ENCODE measurements at regions not wholly inside any gene's neighbourhood (a gene's known extent, or its start where the extent isn't known, plus 50 kb on each side); places are given as distances from the start of the nearest gene placed in this dataset.
"Not testable (repeated sequence)": the region's sequence is repeated elsewhere in the genome, so short reads cannot be mapped to it uniquely, and the experiment has no call there.

DNA sequence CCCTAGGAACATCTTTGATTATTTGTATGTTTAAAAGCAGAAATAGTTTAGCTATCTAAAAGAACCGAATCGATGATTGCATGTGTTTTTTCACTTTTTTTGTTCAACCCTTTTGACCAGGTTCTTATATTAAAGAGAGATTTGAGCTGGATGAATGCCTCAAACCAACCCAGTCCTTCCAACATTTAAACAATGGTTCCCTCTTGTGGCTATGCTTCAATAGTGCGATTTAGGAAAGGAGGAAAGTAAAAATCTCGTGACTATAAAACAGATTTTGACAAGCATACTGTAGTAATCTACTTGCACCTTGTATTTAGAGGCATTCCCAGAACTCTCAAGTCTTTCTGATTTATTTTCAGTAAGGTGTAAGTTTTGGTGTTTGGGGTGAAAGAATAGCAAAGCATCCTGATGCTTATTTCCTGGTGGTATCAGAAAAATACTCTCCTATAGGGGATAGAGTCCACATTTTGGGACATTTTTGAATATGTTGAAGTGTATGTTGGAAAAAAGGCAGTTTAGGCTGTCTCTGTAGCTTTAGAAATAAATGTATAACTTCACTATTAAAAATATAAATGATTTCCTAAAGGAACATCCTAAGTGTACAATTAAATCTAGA, 159.6 kb upstream of the KCNH8 start:
- DNase-seq (ENCODE audit: low read depth in 4 of 4, low spot score in 2 of 4), result peak in 2 of 4 donors; percentile 17 to 18

- no peak for DNase-seq (ENCODE audit: low read depth in 4 of 4, low spot score in 2 of 4)
These were observed 160.4 kb upstream of the KCNH8 start for GRCh38 chr3:18987862-18988447.

- no peak for DNase-seq (ENCODE audit: low read depth in 4 of 4, low spot score in 2 of 4)
These were observed 161.2 kb upstream of the KCNH8 start for GRCh38 chr3:18987070-18987469.

DNA sequence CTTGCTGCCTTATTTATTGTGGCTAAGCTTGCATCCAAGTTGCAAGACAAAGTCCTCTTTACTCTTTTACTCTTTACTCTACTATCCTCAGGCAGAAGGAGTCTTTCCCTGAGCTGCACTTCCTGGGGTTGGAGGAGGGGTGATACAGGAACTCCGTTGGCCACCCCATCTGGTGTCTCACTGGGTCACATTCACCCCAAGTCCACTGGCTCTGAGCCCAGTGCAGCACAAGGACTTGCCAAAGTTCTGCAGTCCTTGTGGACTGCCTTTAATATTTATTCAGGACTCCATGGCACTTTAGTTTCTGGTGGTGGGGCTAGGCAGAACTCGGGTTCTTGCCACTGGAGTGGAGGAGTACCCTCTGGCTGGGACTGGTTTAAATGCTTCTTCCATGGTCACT, 165.4 kb upstream of the KCNH8 start:
- no peak for DNase-seq (ENCODE audit: low read depth in 4 of 4, low spot score in 2 of 4)

DNA sequence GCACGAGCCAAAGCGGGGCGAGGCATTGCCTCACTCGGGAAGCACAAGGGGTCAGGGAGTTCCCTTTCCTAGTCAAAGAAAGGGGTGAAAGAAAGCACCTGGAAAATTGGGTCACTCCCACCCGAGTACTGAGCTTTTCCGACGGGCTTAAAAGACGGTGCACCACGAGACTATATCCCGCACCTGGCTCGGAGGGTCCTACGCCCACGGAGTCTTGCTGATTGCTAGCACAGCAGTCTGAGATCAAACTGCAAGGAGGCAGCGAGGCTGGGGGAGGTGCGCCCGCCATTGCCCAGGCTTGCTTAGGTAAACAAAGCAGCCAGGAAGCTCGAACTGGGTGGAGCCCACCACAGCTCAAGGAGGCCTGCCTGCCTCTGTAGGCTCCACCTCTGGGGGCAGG, 172.2 kb upstream of the KCNH8 start:
- not testable (repeated sequence) for DNase-seq (ENCODE audit: low read depth in 4 of 4, low spot score in 2 of 4)

DNA sequence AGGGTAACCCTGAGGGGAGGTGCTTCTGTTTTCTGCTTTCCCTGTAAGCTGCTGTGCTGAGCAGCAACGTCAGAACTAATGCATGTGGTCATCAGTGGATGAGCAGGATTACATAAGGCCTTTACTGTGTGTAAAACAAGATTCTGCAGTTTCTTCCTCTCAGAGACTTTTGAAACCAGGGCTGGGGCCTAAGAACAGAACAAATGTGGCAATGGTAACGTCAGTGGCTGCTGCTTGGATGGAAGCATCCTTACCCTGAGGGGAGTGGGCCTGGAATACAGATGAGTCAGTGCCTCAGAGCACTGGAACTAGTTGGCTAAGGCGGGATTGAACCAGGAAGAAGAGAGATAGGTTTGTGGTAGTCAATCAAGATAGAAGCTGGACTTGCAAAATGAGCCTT, 180.2 kb upstream of the KCNH8 start:
- DNase-seq (ENCODE audit: low read depth in 4 of 4, low spot score in 2 of 4), result no peak

- no peak for DNase-seq (ENCODE audit: low read depth in 4 of 4, low spot score in 2 of 4)
These were observed 182.5 kb upstream of the KCNH8 start for GRCh38 chr3:18965781-18966180.

DNA sequence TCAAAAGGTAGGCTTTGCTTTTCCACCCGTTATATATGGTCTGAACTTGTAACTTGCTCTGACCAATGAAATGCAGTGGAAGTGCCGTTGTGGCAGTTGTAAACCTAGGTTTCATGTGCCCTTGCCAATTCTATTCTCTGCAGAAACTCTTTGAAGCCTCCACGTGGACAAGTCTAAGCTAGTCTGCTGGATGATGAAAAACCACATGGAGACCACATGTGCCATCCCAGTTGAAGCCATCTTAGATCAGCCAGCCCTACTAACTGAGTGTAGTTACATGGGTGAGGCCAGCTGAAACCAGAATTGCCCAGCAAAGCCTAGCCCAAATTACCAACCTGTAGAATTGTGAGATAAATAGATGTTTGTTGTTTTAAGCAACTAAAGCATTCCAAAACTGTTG, 183.7 kb upstream of the KCNH8 start:
- DNase-seq (ENCODE audit: low read depth in 4 of 4, low spot score in 2 of 4), result no peak

- DNase-seq (ENCODE audit: low read depth in 4 of 4, low spot score in 2 of 4), result no peak
These were observed 197.0 kb upstream of the KCNH8 start for GRCh38 chr3:18951333-18951732.

DNA sequence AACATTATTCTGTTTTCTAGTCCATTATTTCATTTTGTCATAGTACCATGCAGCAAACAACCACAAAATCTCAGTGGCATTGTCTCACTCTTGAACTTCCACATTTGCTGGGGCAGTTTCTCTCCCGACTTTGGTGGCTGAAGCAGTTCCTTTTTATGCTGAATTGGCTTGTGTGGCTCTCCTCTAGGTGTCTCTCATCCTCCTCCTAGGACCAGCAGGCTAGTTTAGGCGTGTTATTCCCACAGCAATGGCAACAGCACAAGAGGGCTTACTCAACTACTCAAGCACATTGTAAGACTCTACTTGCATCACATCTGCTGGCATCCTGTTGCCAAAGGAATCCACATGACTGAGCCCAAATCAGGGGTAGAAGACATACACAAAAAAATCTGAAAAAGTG, 201.8 kb upstream of the KCNH8 start:
- DNase-seq (ENCODE audit: low read depth in 4 of 4, low spot score in 2 of 4), result no peak

DNA sequence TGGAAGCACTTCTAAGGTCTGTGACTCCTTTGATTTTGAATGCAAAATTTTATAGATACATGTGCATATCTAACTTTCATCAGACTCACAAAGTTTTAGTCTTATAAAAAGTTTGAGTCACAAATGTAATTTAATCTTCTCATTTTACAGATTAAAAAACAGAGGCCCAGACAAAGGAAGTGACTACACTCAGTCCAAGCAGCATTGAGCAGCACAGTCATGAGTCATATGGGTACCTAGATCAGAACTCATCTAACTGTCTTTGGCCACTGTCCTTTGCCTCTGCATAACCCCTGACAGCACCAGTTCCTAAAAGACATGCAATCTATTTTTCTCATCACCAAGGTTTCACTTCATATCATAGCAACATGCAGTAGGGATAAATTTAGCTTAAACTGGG, 210.7 kb upstream of the KCNH8 start:
- DNase-seq (ENCODE audit: low read depth in 4 of 4, low spot score in 2 of 4), result no peak

GRCh38 chr3:18919158-18919557, 229.2 kb upstream of the KCNH8 start:
- no peak for DNase-seq (ENCODE audit: low read depth in 4 of 4, low spot score in 2 of 4)

DNA sequence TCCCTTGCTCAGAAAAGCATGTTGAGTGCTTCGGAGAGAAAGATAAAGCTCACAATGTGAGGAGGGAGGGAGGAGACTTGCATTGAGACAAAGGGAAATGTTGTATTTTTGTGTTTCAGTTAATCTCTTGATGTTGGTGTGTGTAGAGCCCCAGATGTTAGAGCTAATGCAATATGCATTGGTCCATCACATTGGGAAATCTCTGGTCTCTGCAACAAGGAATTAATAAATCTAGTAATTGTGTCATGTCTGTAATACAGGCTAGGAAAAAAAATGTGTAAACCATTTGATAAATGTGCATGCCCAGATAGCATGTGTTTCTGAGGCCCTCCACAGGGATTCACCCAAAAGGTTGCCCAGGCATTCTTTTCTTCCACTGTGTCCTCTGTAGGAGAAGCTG, 230.4 kb upstream of the KCNH8 start:
- DNase-seq (ENCODE audit: low read depth in 4 of 4, low spot score in 2 of 4), result no peak

DNA sequence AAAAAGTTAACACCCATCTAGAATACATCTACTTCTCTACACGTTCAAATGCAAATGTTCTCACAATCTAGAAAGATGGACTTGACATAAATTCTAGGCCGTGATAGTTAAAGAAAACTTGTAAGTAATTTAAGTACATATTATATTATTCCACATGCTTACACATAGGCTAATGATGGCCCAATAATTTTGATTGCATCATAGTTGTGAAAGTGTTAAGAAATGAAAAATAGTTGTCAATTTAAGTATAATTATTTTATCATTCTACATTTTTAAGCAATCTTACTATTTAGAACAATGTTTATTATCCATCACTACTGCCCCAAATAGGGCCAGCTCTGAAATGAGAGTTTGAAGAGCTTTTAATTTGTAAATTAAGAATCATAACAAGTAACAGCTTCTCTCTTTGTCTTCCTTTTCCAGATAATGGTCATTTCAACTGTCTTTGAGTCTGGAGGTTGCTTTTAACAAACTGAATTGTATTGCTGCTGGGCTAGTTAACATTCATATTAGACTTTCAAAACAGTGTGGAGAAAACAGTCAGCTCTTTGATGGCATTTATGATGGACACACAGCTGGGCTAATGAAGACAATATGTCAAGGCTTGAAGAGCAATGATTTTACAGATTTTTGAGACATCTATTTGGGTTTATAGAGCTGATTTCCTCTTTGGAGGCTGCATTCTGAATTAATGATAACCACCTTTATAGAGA, 246.1 kb upstream of the KCNH8 start:
- no peak for DNase-seq (ENCODE audit: low read depth in 4 of 4, low spot score in 2 of 4)

DNA sequence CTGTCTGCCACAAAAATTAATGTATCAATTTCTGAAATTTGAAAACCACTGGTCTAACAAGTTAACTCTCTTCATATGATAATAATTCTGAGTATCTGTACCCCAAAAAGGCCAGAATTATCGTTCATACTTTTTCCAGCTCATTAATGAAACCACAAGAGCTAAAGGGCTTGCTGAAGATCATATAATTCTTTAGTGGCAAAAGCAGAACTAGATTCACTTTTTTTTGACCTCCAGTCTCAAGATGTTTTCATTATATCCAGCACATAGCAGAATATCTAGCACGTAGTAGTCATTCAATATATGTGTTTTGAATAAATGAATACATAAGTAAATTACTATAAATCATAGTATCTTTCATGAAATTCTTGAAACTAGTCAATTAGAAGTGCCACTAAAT, 246.7 kb upstream of the KCNH8 start:
- DNase-seq (ENCODE audit: low read depth in 4 of 4, low spot score in 2 of 4), result no peak

DNA sequence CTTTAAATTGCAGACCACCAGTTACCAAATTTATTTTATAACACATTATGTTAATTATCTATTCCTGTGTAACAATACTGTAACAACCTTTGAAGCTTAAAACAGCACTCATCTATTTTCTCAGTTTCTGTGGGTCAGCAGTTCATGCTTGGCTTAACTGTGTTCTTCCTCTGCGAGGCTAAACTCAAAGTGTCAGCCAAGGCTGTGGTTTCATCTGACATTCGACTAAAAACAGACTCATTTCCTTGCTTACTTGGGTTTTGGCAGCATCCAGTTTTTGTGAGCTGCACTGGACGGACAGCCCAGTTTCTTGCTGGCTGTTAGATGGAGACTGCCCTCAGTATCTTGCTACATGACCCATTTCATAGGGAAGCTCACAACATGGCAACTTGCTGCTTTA, 247.3 kb upstream of the KCNH8 start:
- no peak for DNase-seq (ENCODE audit: low read depth in 4 of 4, low spot score in 2 of 4)

GRCh38 chr3:18898911-18899310, 249.4 kb upstream of the KCNH8 start:
- DNase-seq (ENCODE audit: low read depth in 4 of 4, low spot score in 2 of 4), result no peak

DNA sequence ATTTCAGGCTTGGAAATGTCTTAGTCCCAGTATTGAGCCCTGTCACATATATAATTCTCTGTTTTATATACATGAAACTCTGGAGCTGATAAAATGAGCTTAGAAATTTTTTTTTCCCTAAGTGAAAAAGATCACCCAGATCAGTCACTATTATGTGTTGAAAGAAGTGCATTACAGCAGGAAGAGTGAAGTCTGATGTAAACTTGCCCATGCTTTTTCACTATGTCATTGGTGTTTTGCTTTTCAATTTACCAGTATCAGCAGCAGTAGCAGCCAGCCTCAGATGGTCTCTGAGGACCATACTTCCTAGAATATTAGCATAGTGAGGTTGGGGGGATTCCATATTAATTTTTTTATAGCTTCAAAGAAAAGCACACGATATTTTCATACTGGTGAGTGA, 255.6 kb upstream of the KCNH8 start:
- no peak for DNase-seq (ENCODE audit: low read depth in 4 of 4, low spot score in 2 of 4)

- DNase-seq (ENCODE audit: low read depth in 4 of 4, low spot score in 2 of 4), result no peak
These were observed 256.3 kb upstream of the KCNH8 start for GRCh38 chr3:18892047-18892446.

DNA sequence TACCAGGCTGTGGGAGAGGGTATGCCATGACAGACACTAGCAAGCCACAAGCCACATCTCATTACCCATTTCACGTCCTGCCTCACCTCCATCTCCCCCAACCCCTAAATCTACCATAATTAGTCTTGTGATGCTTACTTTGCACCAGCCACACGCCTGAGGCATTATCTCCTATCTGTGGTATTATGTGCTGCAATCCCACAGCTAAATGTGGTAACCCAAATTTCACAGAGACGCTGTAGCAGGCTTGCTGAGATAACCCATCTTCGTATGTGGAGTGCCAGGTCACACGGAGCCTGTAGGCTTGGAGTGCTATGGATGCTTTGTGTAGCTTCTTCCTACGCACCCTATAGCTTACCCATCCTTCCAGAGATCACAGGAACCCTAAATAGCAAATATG, 256.7 kb upstream of the KCNH8 start:
- DNase-seq (ENCODE audit: low read depth in 4 of 4, low spot score in 2 of 4), result no peak

GRCh38 chr3:18890449-18890848, 257.9 kb upstream of the KCNH8 start:
- DNase-seq (ENCODE audit: low read depth in 4 of 4, low spot score in 2 of 4), result no peak

GRCh38 chr3:18888819-18889218, 259.5 kb upstream of the KCNH8 start:
- DNase-seq (ENCODE audit: low read depth in 4 of 4, low spot score in 2 of 4), result no peak
